ENCODE measurements at regions not wholly inside any gene's neighbourhood (a gene's known extent, or its start where the extent isn't known, plus 50 kb on each side); places are given as distances from the start of the nearest gene placed in this dataset.

- CTCF ChIA-PET: no interaction called here
- no peak for DNase-seq (ENCODE audit: low read depth, low spot score)
- H3K27me3 ChIP-seq (ENCODE audit: control insufficient read depth, insufficient read depth, low read length): no peaks in the 10 kb centered on the region
- TF ChIP-seq CTCF (IDR thresholded peaks at IDR 0.05; ENCODE audit: low read depth, low read length): no peak
- peaks cover 65% of the 10 kb centered on the region for H3K9me3 ChIP-seq (ENCODE audit: control insufficient read depth, insufficient read depth, low read length)
- POLR2A ChIA-PET: no interaction called here
- no peak overlapping the region for H3K4me3 ChIP-seq (ENCODE audit: low read depth, low read length)
- H3K27ac ChIP-seq (ENCODE audit: low read depth, low read length): no peak overlapping the region
These were observed 136.7 kb downstream of the SPATA19 start for GRCh38 chr11:133708547-133709051.

GRCh38 chr11:133706925-133707794 lies 138.2 kb downstream of the SPATA19 start:
- no peak overlapping the region for H3K27ac ChIP-seq (ENCODE audit: low read depth, low read length)
- no peak for DNase-seq (ENCODE audit: low read depth, low spot score)
- no peak overlapping the region for H3K4me3 ChIP-seq (ENCODE audit: low read depth, low read length)
- ChIA-PET CTCF (no interaction called here), POLR2A (no interaction called here)
- H3K27me3 ChIP-seq (ENCODE audit: control insufficient read depth, insufficient read depth, low read length): no peaks in the 10 kb centered on the region
- no peak for TF ChIP-seq CTCF (IDR thresholded peaks at IDR 0.05; ENCODE audit: low read depth, low read length)
- peaks cover 57% of the 10 kb centered on the region for H3K9me3 ChIP-seq (ENCODE audit: control insufficient read depth, insufficient read depth, low read length)

- ChIA-PET CTCF (no interaction called here), POLR2A (no interaction called here)
These were observed 139.4 kb downstream of the SPATA19 start for GRCh38 chr11:133705873-133706272.

GRCh38 chr11:133705074-133705648 lies 140.2 kb downstream of the SPATA19 start:
- TF ChIP-seq CTCF (IDR thresholded peaks at IDR 0.05; ENCODE audit: low read depth, low read length): no peak
- CTCF ChIA-PET: no interaction called here
- no peaks in the 10 kb centered on the region for H3K27me3 ChIP-seq (ENCODE audit: control insufficient read depth, insufficient read depth, low read length)
- no peak overlapping the region for H3K4me3 ChIP-seq (ENCODE audit: low read depth, low read length)
- H3K27ac ChIP-seq (ENCODE audit: low read depth, low read length): no peak overlapping the region
- H3K9me3 ChIP-seq (ENCODE audit: control insufficient read depth, insufficient read depth, low read length): peaks cover 55% of the 10 kb centered on the region
- DNase-seq (ENCODE audit: low read depth, low spot score): no peak
- POLR2A ChIA-PET: no interaction called here

More at GRCh38 chr11:133705873-133706272, 139.4 kb downstream of the SPATA19 start:
- no peak for DNase-seq (ENCODE audit: low read depth, low spot score)
- peaks cover 61% of the 10 kb centered on the region for H3K9me3 ChIP-seq (ENCODE audit: control insufficient read depth, insufficient read depth, low read length)
- H3K27me3 ChIP-seq (ENCODE audit: control insufficient read depth, insufficient read depth, low read length): no peaks in the 10 kb centered on the region
- H3K27ac ChIP-seq (ENCODE audit: low read depth, low read length): no peak overlapping the region
- no peak overlapping the region for H3K4me3 ChIP-seq (ENCODE audit: low read depth, low read length)
- no peak for TF ChIP-seq CTCF (IDR thresholded peaks at IDR 0.05; ENCODE audit: low read depth, low read length)

GRCh38 chr11:133699071-133699470 lies 146.2 kb downstream of the SPATA19 start:
- H3K4me3 ChIP-seq (ENCODE audit: low read depth, low read length): no peak overlapping the region
- H3K27ac ChIP-seq (ENCODE audit: low read depth, low read length): no peak overlapping the region
- H3K27me3 ChIP-seq (ENCODE audit: control insufficient read depth, insufficient read depth, low read length): no peaks in the 10 kb centered on the region
- no peak for DNase-seq (ENCODE audit: low read depth, low spot score)
- TF ChIP-seq CTCF (IDR thresholded peaks at IDR 0.05; ENCODE audit: low read depth, low read length): no peak
- peaks cover 49% of the 10 kb centered on the region for H3K9me3 ChIP-seq (ENCODE audit: control insufficient read depth, insufficient read depth, low read length)
- POLR2A ChIA-PET: no interaction called here
- CTCF ChIA-PET: no interaction called here
